MCF 10A (cell line): ENCODE measurements at regions not wholly inside any gene's neighbourhood (a gene's known extent, or its start where the extent isn't known, plus 50 kb on each side); places are given as distances from the start of the nearest gene placed in this dataset.
A peak's percentile ranks its signal among the peaks of the same experiment; 100 is the strongest.

Source experiments
- BruUV-seq: library from RNA; stranded (reverse); fragments of 400-500 nt; replicated peaks from 2 replicates; lab custom pipeline; 2021; lab: Mats Ljungman, UMichigan
- CTCF ChIA-PET: fragments of 300-600 bp; sonication (Branson Sonifier 250); formaldehyde crosslinking; extraction: SDS; loops from one replicate; lab custom pipeline; 2021; ENCODE audit warnings: antibody characterized with exemption, inconsistent platforms; lab: Yijun Ruan, JAX
- POLR2A ChIA-PET: fragments of 300-600, 350-650 bp; sonication (Branson Sonifier 250); formaldehyde crosslinking; extraction: SDS; loops from one replicate; lab custom pipeline; 2020; ENCODE audit warnings: antibody characterized with exemption, inconsistent platforms; lab: Yijun Ruan, JAX
- DNase-seq: peaks from one replicate; pipeline ENCODE4 v3.0.0-alpha.2; 2018; ENCODE audit not compliant: unreplicated experiment
- H3K27ac Mint-ChIP-seq: one replicate; pipeline ENCODE4 v1.8.0; 2022; ENCODE audit warnings: mild to moderate bottlenecking, low read depth, mixed read lengths; ENCODE audit not compliant: unreplicated experiment
- H3K27me3 Mint-ChIP-seq: one replicate; pipeline ENCODE4 v1.8.0; 2022; ENCODE audit warnings: mixed read lengths; ENCODE audit not compliant: insufficient read depth, unreplicated experiment
- H3K36me3 Mint-ChIP-seq: one replicate; pipeline ENCODE4 v1.8.0; 2022; ENCODE audit warnings: mild to moderate bottlenecking, moderate library complexity, mixed read lengths; ENCODE audit not compliant: insufficient read depth, unreplicated experiment
- H3K4me1 Mint-ChIP-seq: one replicate; pipeline ENCODE4 v1.8.0; 2022; ENCODE audit warnings: mixed read lengths; ENCODE audit not compliant: insufficient read depth, unreplicated experiment
- H3K4me3 Mint-ChIP-seq: one replicate; pipeline ENCODE4 v1.8.0; 2022; ENCODE audit warnings: mild to moderate bottlenecking, moderate library complexity, mixed read lengths; ENCODE audit not compliant: unreplicated experiment
- H3K9me3 Mint-ChIP-seq: one replicate; pipeline ENCODE4 v1.8.0; 2022; ENCODE audit warnings: mixed read lengths; ENCODE audit not compliant: unreplicated experiment
- intact Hi-C: fragments of 100-400 bp; cut with micrococcal nuclease; formaldehyde crosslinking; loops from 2 replicates; pipeline ENCODE4 v1.14.1; 2022
- TF ChIP-seq, protein P1 (sequence below): fragments of 200-600 bp; IDR thresholded peaks from one replicate; pipeline ENCODE4 v1.8.0; 2022; ENCODE audit warnings: antibody characterized with exemption, mild to moderate bottlenecking; ENCODE audit not compliant: unreplicated experiment

DNA sequence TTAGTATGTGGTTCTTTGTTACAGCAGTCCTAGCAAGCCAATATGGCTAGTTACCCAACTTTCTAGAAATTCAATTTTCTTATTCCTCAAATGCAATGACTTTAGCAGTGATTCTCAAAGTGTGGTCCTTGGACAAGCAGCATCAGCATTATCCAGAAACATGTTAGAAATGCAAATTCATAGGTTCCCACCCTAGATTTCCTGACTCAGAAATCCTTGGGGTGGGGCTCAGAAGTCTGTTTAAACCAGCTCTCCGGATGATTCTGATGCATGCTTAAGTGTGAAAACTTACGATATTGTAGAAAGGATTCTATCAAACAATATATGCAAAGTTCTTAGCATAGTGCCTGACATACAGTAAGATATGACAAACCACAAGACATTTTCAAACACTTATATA, 757.1 kb downstream of the DHX35 start:
- H3K4me1 Mint-ChIP-seq: no peaks in the 10 kb centered on the region
- H3K9me3 Mint-ChIP-seq: no peaks in the 10 kb centered on the region
- no peak for DNase-seq
- no peak overlapping the region for H3K27ac Mint-ChIP-seq
- intact Hi-C loops: no loop called here
- ChIA-PET POLR2A (no interaction called here), CTCF (interaction anchor here (1.1 kb wide), 1 partner anchor 15 kb away, joined by 3 read pairs; no protein-coding TSS in a partner anchor)
- H3K27me3 Mint-ChIP-seq: no peaks in the 10 kb centered on the region
- no peak overlapping the region for H3K4me3 Mint-ChIP-seq
- BruUV-seq: no TSS peak
- TF ChIP-seq, protein P1, sequence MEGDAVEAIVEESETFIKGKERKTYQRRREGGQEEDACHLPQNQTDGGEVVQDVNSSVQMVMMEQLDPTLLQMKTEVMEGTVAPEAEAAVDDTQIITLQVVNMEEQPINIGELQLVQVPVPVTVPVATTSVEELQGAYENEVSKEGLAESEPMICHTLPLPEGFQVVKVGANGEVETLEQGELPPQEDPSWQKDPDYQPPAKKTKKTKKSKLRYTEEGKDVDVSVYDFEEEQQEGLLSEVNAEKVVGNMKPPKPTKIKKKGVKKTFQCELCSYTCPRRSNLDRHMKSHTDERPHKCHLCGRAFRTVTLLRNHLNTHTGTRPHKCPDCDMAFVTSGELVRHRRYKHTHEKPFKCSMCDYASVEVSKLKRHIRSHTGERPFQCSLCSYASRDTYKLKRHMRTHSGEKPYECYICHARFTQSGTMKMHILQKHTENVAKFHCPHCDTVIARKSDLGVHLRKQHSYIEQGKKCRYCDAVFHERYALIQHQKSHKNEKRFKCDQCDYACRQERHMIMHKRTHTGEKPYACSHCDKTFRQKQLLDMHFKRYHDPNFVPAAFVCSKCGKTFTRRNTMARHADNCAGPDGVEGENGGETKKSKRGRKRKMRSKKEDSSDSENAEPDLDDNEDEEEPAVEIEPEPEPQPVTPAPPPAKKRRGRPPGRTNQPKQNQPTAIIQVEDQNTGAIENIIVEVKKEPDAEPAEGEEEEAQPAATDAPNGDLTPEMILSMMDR: no peak
- no peaks in the 10 kb centered on the region for H3K36me3 Mint-ChIP-seq

- Mint-ChIP-seq H3K4me1 (no peaks in the 10 kb centered on the region), H3K9me3 (no peaks in the 10 kb centered on the region), H3K36me3 (no peaks in the 10 kb centered on the region), H3K4me3 (no peak overlapping the region), H3K27ac (no peak overlapping the region), H3K27me3 (no peaks in the 10 kb centered on the region)
- POLR2A ChIA-PET: no interaction called here
- BruUV-seq: no TSS peak
- intact Hi-C loops: no loop called here
- TF ChIP-seq, protein P1: no peak
- CTCF ChIA-PET: no interaction called here
- no peak for DNase-seq
Observed at GRCh38 chr20:39717936-39718335, 755.8 kb downstream of the DHX35 start.

- peak; percentile 10 for DNase-seq
- H3K27ac Mint-ChIP-seq: no peak overlapping the region
- H3K9me3 Mint-ChIP-seq: no peaks in the 10 kb centered on the region
- TF ChIP-seq, protein P1: no peak
- H3K4me3 Mint-ChIP-seq: no peak overlapping the region
- POLR2A ChIA-PET: no interaction called here
- no TSS peak for BruUV-seq
- intact Hi-C loops: no loop called here
- H3K4me1 Mint-ChIP-seq: no peaks in the 10 kb centered on the region
- no peaks in the 10 kb centered on the region for H3K27me3 Mint-ChIP-seq
- CTCF ChIA-PET: no interaction called here
- no peaks in the 10 kb centered on the region for H3K36me3 Mint-ChIP-seq
Observed at GRCh38 chr20:39716796-39717341, 754.7 kb downstream of the DHX35 start.

DNA sequence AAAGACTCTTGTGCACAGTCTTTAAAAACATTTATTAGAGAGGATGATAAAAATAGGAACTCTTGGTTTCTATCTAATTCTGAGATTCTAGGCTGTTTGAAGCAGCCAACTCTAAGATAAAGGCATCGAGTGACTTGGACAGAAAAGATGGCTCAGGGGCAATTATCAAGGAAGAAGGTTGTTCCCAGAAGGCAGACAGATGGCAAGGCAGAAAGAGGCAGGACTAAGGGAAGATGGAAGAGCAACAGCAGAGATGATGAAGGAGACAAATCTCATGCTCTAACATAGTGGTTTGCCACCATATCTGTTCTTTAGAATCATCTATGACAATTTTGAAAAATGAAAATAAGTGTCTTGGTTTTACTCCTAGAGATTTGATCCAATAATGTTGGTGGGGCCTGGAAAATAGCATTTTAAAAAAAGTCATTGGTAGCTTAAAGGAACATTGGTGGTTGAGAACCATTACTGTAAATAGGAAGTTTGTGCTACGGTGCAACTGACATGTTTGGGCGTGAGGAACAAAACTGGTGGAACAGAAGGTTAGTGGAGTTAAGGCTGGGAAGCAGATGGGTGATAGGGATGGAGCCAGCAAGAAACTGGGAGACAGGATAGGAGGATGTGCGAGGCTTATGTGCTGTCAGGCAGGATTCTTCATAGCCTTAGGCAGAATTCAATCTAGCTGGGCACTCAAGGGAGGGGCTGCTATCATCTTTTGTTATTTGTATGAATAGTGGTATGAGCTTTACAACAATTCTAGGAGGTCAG, 751.1 kb downstream of the DHX35 start:
- no TSS peak for BruUV-seq
- no peak overlapping the region for H3K27ac Mint-ChIP-seq
- TF ChIP-seq, protein P1: no peak
- ChIA-PET CTCF (interaction anchor here (0.5 to 1.2 kb wide), 3 partner anchors 110 to 602 kb away, joined by 3 to 4 read pairs (median 3); no protein-coding TSS in a partner anchor), POLR2A (interaction anchor here (0.7 to 0.9 kb wide), 2 partner anchors 11 to 34 kb away, joined by 3 to 4 read pairs; no protein-coding TSS in a partner anchor)
- no peaks in the 10 kb centered on the region for H3K36me3 Mint-ChIP-seq
- DNase-seq: no peak
- no peaks in the 10 kb centered on the region for H3K4me1 Mint-ChIP-seq
- no peaks in the 10 kb centered on the region for H3K9me3 Mint-ChIP-seq
- intact Hi-C loops: no loop called here
- H3K4me3 Mint-ChIP-seq: no peak overlapping the region
- H3K27me3 Mint-ChIP-seq: no peaks in the 10 kb centered on the region
